Activated CD8-positive, alpha-beta memory T cell treated with anti-CD3 and anti-CD28 coated beads, Interleukin-2, amount 10 ng/mL, durations not matched to agents 7 days and 5 days (primary cell): ENCODE measurements at regions not wholly inside any gene's neighbourhood (a gene's known extent, or its start where the extent isn't known, plus 50 kb on each side); places are given as distances from the start of the nearest gene placed in this dataset.

Experiments
- ATAC-seq: fragments of 150-1000 bp; cut with Tn5 transposase; one replicate; pipeline ENCODE4 v1.10.0; 2021; ENCODE audit warnings: moderate library complexity
- CTCF ChIA-PET: fragments of 350-600 bp; sonication (Branson Sonifier 250); formaldehyde crosslinking; loops from one replicate; lab custom pipeline; 2021; ENCODE audit warnings: antibody characterized with exemption; lab: Charles Lee
- DNase-seq: peaks from one replicate; pipeline ENCODE4 v3.0.0-alpha.2; 2020
- H3K27ac Mint-ChIP-seq: one replicate; pipeline ENCODE4 v1.8.0; 2021; ENCODE audit warnings: mild to moderate bottlenecking, mixed read lengths
- H3K27me3 Mint-ChIP-seq: one replicate; pipeline ENCODE4 v1.8.0; 2021; ENCODE audit warnings: mixed read lengths
- H3K36me3 Mint-ChIP-seq: one replicate; pipeline ENCODE4 v1.8.0; 2021; ENCODE audit warnings: mild to moderate bottlenecking, mixed read lengths
- H3K4me1 Mint-ChIP-seq: one replicate; pipeline ENCODE4 v1.8.0; 2021; ENCODE audit warnings: mixed read lengths
- H3K4me3 Mint-ChIP-seq: one replicate; pipeline ENCODE4 v1.8.0; 2021; ENCODE audit warnings: mild to moderate bottlenecking, moderate library complexity, mixed read lengths
- H3K9me3 Mint-ChIP-seq: one replicate; pipeline ENCODE4 v1.8.0; 2022; ENCODE audit warnings: low read depth, mixed read lengths

GRCh38 chr1:69163779-69164178, 403.9 kb upstream of the LRRC7 start:
- Mint-ChIP-seq H3K27me3 (no peaks in the 10 kb centered on the region), H3K27ac (no peak overlapping the region), H3K4me1 (no peaks in the 10 kb centered on the region), H3K4me3 (no peak overlapping the region), H3K36me3 (no peaks in the 10 kb centered on the region), H3K9me3 (peaks cover 8% of the 10 kb centered on the region)
- DNase-seq, result no peak
- CTCF ChIA-PET, result no interaction called here
- ATAC-seq, result no peak

GRCh38 chr1:69167876-69168275, 399.8 kb upstream of the LRRC7 start:
- DNase-seq, result no peak
- CTCF ChIA-PET, result no interaction called here
- no peak for ATAC-seq
- Mint-ChIP-seq H3K36me3 (no peaks in the 10 kb centered on the region), H3K4me3 (no peak overlapping the region), H3K4me1 (no peaks in the 10 kb centered on the region), H3K9me3 (peaks cover 9% of the 10 kb centered on the region), H3K27ac (no peak overlapping the region), H3K27me3 (no peaks in the 10 kb centered on the region)

- CTCF ChIA-PET, result no interaction called here
- no peaks in the 10 kb centered on the region for H3K27me3 Mint-ChIP-seq
- H3K9me3 Mint-ChIP-seq, result peaks cover 8% of the 10 kb centered on the region
- no peak overlapping the region for H3K27ac Mint-ChIP-seq
- ATAC-seq (no peak), DNase-seq (no peak)
- no peak overlapping the region for H3K4me3 Mint-ChIP-seq
- no peaks in the 10 kb centered on the region for H3K4me1 Mint-ChIP-seq
- no peaks in the 10 kb centered on the region for H3K36me3 Mint-ChIP-seq
These were observed 396.5 kb upstream of the LRRC7 start for GRCh38 chr1:69171248-69171647.

- Mint-ChIP-seq H3K9me3 (peaks cover 5% of the 10 kb centered on the region), H3K4me3 (no peak overlapping the region), H3K27me3 (no peaks in the 10 kb centered on the region), H3K27ac (no peak overlapping the region), H3K4me1 (no peaks in the 10 kb centered on the region), H3K36me3 (no peaks in the 10 kb centered on the region)
- CTCF ChIA-PET, result no interaction called here
- ATAC-seq (no peak), DNase-seq (no peak)
These were observed 395.4 kb upstream of the LRRC7 start for GRCh38 chr1:69172003-69173000.

- DNase-seq, result no peak
- H3K9me3 Mint-ChIP-seq, result peaks cover 4% of the 10 kb centered on the region
- H3K4me1 Mint-ChIP-seq, result no peaks in the 10 kb centered on the region
- no peak overlapping the region for H3K27ac Mint-ChIP-seq
- ATAC-seq, result no peak
- H3K27me3 Mint-ChIP-seq, result no peaks in the 10 kb centered on the region
- CTCF ChIA-PET, result no interaction called here
- H3K36me3 Mint-ChIP-seq, result no peaks in the 10 kb centered on the region
- H3K4me3 Mint-ChIP-seq, result no peak overlapping the region
These were observed 392.7 kb upstream of the LRRC7 start for GRCh38 chr1:69175053-69175452.

GRCh38 chr1:69180358-69180757, 387.4 kb upstream of the LRRC7 start:
- Mint-ChIP-seq H3K9me3 (no peaks in the 10 kb centered on the region), H3K27ac (no peak overlapping the region), H3K27me3 (no peaks in the 10 kb centered on the region), H3K4me1 (no peaks in the 10 kb centered on the region), H3K4me3 (no peak overlapping the region), H3K36me3 (no peaks in the 10 kb centered on the region)
- no peak for DNase-seq
- ATAC-seq, result no peak
- CTCF ChIA-PET, result no interaction called here

GRCh38 chr1:69185378-69185777, 382.3 kb upstream of the LRRC7 start:
- Mint-ChIP-seq H3K4me3 (no peak overlapping the region), H3K9me3 (peaks cover 2% of the 10 kb centered on the region), H3K4me1 (no peaks in the 10 kb centered on the region), H3K27me3 (no peaks in the 10 kb centered on the region), H3K36me3 (no peaks in the 10 kb centered on the region), H3K27ac (no peak overlapping the region)
- CTCF ChIA-PET, result no interaction called here
- ATAC-seq (no peak), DNase-seq (no peak)

GRCh38 chr1:69191335-69191734, 376.4 kb upstream of the LRRC7 start:
- H3K27ac Mint-ChIP-seq, result no peak overlapping the region
- peaks cover 6% of the 10 kb centered on the region for H3K9me3 Mint-ChIP-seq
- H3K27me3 Mint-ChIP-seq, result no peaks in the 10 kb centered on the region
- CTCF ChIA-PET, result no interaction called here
- DNase-seq (no peak), ATAC-seq (no peak)
- no peaks in the 10 kb centered on the region for H3K4me1 Mint-ChIP-seq
- no peak overlapping the region for H3K4me3 Mint-ChIP-seq
- no peaks in the 10 kb centered on the region for H3K36me3 Mint-ChIP-seq

GRCh38 chr1:69195136-69195535, 372.6 kb upstream of the LRRC7 start:
- H3K27me3 Mint-ChIP-seq, result no peaks in the 10 kb centered on the region
- H3K4me3 Mint-ChIP-seq, result no peak overlapping the region
- CTCF ChIA-PET, result no interaction called here
- ATAC-seq (no peak), DNase-seq (no peak)
- peaks cover 7% of the 10 kb centered on the region for H3K9me3 Mint-ChIP-seq
- H3K4me1 Mint-ChIP-seq, result no peaks in the 10 kb centered on the region
- H3K36me3 Mint-ChIP-seq, result no peaks in the 10 kb centered on the region
- no peak overlapping the region for H3K27ac Mint-ChIP-seq

GRCh38 chr1:69196071-69196470, 371.7 kb upstream of the LRRC7 start:
- H3K27ac Mint-ChIP-seq, result no peak overlapping the region
- no peaks in the 10 kb centered on the region for H3K4me1 Mint-ChIP-seq
- no peaks in the 10 kb centered on the region for H3K36me3 Mint-ChIP-seq
- ATAC-seq (no peak), DNase-seq (no peak)
- peaks cover 7% of the 10 kb centered on the region for H3K9me3 Mint-ChIP-seq
- no peak overlapping the region for H3K4me3 Mint-ChIP-seq
- H3K27me3 Mint-ChIP-seq, result no peaks in the 10 kb centered on the region
- CTCF ChIA-PET, result no interaction called here

- no peaks in the 10 kb centered on the region for H3K4me1 Mint-ChIP-seq
- H3K4me3 Mint-ChIP-seq, result no peak overlapping the region
- H3K36me3 Mint-ChIP-seq, result no peaks in the 10 kb centered on the region
- no peak overlapping the region for H3K27ac Mint-ChIP-seq
- no peak for DNase-seq
- peaks cover 3% of the 10 kb centered on the region for H3K9me3 Mint-ChIP-seq
- CTCF ChIA-PET, result no interaction called here
- H3K27me3 Mint-ChIP-seq, result no peaks in the 10 kb centered on the region
- no peak for ATAC-seq
These were observed 369.9 kb upstream of the LRRC7 start for GRCh38 chr1:69197816-69198215.

GRCh38 chr1:69201716-69202115, 366.0 kb upstream of the LRRC7 start:
- Mint-ChIP-seq H3K9me3 (peaks cover 3% of the 10 kb centered on the region), H3K4me3 (no peak overlapping the region), H3K4me1 (no peaks in the 10 kb centered on the region), H3K36me3 (no peaks in the 10 kb centered on the region), H3K27ac (no peak overlapping the region), H3K27me3 (no peaks in the 10 kb centered on the region)
- ATAC-seq (no peak), DNase-seq (no peak)
- CTCF ChIA-PET, result no interaction called here

- Mint-ChIP-seq H3K27me3 (no peaks in the 10 kb centered on the region), H3K4me3 (no peak overlapping the region), H3K36me3 (no peaks in the 10 kb centered on the region), H3K27ac (no peak overlapping the region), H3K4me1 (no peaks in the 10 kb centered on the region), H3K9me3 (peaks cover 3% of the 10 kb centered on the region)
- no peak for DNase-seq
- CTCF ChIA-PET, result no interaction called here
- no peak for ATAC-seq
These were observed 364.6 kb upstream of the LRRC7 start for GRCh38 chr1:69203166-69203565.

GRCh38 chr1:69213644-69214043, 354.1 kb upstream of the LRRC7 start:
- H3K36me3 Mint-ChIP-seq, result no peaks in the 10 kb centered on the region
- ATAC-seq, result no peak
- no peak overlapping the region for H3K4me3 Mint-ChIP-seq
- no peak overlapping the region for H3K27ac Mint-ChIP-seq
- no peaks in the 10 kb centered on the region for H3K4me1 Mint-ChIP-seq
- DNase-seq, result no peak
- H3K9me3 Mint-ChIP-seq, result peaks cover 6% of the 10 kb centered on the region
- CTCF ChIA-PET, result no interaction called here
- H3K27me3 Mint-ChIP-seq, result no peaks in the 10 kb centered on the region
